NOMO-1 (cell line): ENCODE measurements at regions not wholly inside any gene's neighbourhood (a gene's known extent, or its start where the extent isn't known, plus 50 kb on each side); places are given as distances from the start of the nearest gene placed in this dataset.
"Not testable (repeated sequence)": the region's sequence is repeated elsewhere in the genome, so short reads cannot be mapped to it uniquely, and the experiment has no call there.

ENCODE experiments used
- DNase-seq, 2 experiments: peaks; one replicate each; lab custom pipeline; 2025; ENCODE audit not compliant: unreplicated experiment in 2 of 2; lab: John Stamatoyannopoulos, UW

- not testable (repeated sequence) for DNase-seq
These were observed 337.3 kb downstream of the GOLGA6L6 start for GRCh38 chr15:20204177-20204866.

DNA sequence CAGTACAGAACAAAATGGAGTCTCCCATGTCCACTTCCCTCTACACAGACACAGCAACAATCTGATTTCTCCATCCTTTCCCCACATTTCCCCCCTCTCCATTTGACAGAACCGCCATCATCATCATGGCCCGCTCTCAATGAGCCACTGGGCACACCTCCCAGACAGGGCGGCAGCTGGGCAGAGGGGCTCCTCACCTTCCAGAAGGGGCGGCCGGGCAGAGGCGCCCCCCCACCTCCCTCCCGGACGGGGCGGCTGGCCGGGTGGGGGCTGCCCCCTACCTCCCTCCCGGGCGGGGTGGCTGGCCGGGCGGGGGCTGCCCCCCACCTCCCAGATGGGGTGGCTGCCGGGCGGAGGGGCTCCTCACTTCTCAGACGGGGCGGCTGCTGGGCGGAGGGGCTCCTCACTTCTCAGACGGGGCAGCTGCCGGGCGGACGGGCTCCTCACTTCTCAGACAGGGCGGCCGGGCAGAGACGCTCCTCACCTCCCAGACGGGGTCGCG is 337.9 kb downstream of the GOLGA6L6 start:
- not testable (repeated sequence) for DNase-seq

GRCh38 chr15:20194591-20195198 is 346.9 kb downstream of the GOLGA6L6 start:
- DNase-seq = not testable (repeated sequence)

DNA sequence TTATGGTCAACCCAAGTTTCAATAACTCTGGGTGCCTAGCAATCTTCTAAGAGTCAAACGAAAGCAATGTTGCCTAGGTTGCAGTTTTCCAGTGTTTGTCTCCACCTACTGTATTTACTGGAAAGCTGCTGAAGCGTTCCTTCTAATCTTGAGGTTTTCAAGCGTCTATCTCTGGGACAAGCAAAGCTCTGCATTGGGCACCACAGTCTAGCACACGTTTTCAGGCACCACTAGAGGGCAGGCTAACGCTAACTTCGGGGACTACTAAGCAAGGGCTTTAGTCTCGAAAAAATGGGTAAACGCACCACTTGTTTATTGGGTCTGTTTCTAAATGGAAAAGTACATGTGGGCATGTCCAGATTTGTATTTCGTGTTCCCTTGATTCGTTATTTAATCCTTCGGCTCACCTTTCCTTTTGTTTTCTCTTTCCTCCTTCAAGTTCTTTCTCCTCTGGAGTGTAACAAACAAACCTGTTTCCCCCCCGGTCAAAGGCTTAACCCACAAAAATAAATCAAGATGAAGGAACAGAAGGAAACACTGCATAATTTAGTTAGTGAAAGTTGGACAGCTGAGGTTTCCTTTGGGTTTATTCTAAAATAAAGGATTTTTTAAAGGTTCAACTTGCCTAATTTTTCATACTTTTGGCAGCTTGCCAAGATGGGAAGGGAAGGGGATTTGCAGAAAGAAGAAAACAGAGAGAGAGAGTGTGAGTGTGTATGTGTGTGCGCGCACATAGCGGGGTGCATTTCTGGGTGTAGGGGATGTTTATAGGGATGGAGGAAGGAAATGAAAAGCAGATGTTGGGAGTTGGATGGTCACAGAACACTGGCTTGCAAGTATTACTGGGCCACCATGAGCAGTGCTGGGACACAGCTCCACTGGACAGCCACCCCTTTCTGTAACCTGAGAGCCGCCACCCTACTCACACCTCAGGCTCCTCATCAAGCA is 348.3 kb downstream of the GOLGA6L6 start:
- DNase-seq = not testable (repeated sequence)

- not testable (repeated sequence) for DNase-seq
These were observed 350.0 kb downstream of the GOLGA6L6 start for GRCh38 chr15:20191508-20192125.

- DNase-seq = not testable (repeated sequence)
These were observed 353.0 kb downstream of the GOLGA6L6 start for GRCh38 chr15:20188611-20189010.

GRCh38 chr15:20187370-20188355 is 353.9 kb downstream of the GOLGA6L6 start:
- not testable (repeated sequence) for DNase-seq

GRCh38 chr15:20184879-20185278 is 356.7 kb downstream of the GOLGA6L6 start:
- DNase-seq = not testable (repeated sequence)

- DNase-seq = not testable (repeated sequence)
These were observed 373.4 kb downstream of the GOLGA6L6 start for GRCh38 chr15:20168221-20168620.

GRCh38 chr15:20153528-20153927 is 388.1 kb downstream of the GOLGA6L6 start:
- not testable (repeated sequence) for DNase-seq

- DNase-seq = not testable (repeated sequence)
These were observed 392.9 kb downstream of the GOLGA6L6 start for GRCh38 chr15:20148679-20149078.

GRCh38 chr15:20148008-20148407 is 393.6 kb downstream of the GOLGA6L6 start:
- not testable (repeated sequence) for DNase-seq

- DNase-seq = not testable (repeated sequence)
These were observed 397.1 kb downstream of the GOLGA6L6 start for GRCh38 chr15:20144333-20145036.

DNA sequence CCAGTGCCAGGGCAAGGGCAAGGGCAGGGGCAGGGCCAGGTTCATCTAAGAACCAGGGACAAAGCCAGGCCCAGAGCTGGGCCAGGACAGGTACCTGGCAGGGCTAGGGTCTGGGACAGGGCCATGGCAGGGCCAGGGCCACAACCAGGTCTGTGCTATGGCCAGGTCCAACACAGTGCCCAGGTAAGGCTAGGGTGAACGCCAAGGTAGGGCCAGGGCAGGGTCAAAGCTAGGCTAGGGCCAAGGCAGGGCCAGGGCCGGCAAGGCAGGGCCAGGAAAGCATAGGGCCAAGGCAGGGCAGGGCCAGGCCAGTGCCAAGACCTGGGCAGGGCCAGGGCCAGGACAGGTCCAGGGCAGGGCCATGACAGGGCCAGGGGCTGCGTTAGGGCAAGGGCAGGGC is 398.7 kb downstream of the GOLGA6L6 start:
- DNase-seq = not testable (repeated sequence)

DNA sequence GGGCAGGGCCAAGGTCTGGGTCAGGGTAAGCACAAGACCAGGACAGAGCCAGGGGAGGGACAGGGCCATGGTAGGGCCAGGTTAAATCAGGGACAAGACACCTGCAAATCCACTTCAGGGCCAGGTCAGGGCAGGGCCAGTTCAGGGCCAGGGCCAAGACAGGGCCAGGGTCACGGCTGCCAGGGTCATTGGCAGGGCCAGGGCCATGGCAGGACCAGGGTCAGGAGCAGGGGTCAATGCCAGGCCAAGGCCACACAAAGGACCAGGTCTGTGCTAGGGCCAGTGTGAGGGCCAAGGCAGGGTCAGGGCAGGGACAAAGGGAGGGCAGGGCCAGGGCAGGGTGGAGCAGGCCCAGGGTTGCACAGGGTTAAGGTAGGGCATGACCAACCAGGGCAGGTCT is 399.2 kb downstream of the GOLGA6L6 start:
- DNase-seq = not testable (repeated sequence)

- DNase-seq = not testable (repeated sequence)
These were observed 416.9 kb downstream of the GOLGA6L6 start for GRCh38 chr15:20124668-20125067.

DNA sequence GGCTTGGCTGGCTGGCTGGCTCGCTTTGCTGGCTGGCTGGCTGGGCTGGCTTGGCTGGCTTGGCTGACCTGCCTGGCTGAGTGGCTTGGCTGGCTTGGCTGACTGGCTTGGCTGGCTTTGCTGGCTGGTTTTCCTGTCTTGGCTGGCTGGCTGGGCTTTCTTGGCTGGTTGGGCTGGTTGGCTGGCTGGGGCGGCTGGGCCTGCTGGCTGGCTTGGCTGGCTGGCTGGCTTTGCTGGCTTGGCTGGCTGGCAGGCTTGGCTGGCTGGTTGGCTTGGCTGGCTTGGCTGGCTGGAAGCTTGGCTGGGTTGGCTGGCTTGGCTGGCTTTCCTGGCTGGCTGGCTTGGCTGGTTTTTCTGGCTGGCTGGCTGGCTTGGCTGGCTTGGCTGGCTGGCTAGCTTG is 435.6 kb downstream of the GOLGA6L6 start:
- DNase-seq = no peak
